ENCODE measurements at regions not wholly inside any gene's neighbourhood (a gene's known extent, or its start where the extent isn't known, plus 50 kb on each side); places are given as distances from the start of the nearest gene placed in this dataset.

- no peak for DNase-seq
- no peak overlapping the region for H3K27ac ChIP-seq
- no peaks in the 10 kb centered on the region for H3K9me3 ChIP-seq
- intact Hi-C loops (cut with DNase I; ENCODE audit: low total_unique reads): no loop called here
- no peak overlapping the region for H3K4me3 ChIP-seq
- no peaks in the 10 kb centered on the region for H3K36me3 ChIP-seq (ENCODE audit: low read depth, missing control alignments)
- H3K27me3 ChIP-seq: no peaks in the 10 kb centered on the region
- no peaks in the 10 kb centered on the region for H3K4me1 ChIP-seq
- TF ChIP-seq CTCF (IDR thresholded peaks at IDR 0.05): no peak
- TF ChIP-seq POLR2A (IDR thresholded peaks at IDR 0.05): no peak
Measured at GRCh38 chr6:103723438-103724322, 1136.0 kb downstream of the HACE1 start.

- no peaks in the 10 kb centered on the region for H3K36me3 ChIP-seq (ENCODE audit: low read depth, missing control alignments)
- no peak for DNase-seq
- H3K27me3 ChIP-seq: no peaks in the 10 kb centered on the region
- H3K9me3 ChIP-seq: no peaks in the 10 kb centered on the region
- 0 to 81% methylated on average over 1 of the region's 1 CpG for WGBS, 2 donors
- TF ChIP-seq POLR2A (IDR thresholded peaks at IDR 0.05) (no peak), CTCF (IDR thresholded peaks at IDR 0.05) (no peak)
- intact Hi-C loops (cut with DNase I; ENCODE audit: low total_unique reads): no loop called here
- H3K4me1 ChIP-seq: no peaks in the 10 kb centered on the region
- H3K4me3 ChIP-seq: no peak overlapping the region
- no peak overlapping the region for H3K27ac ChIP-seq
Measured at GRCh38 chr6:103722683-103723082, 1137.0 kb downstream of the HACE1 start.

- DNase-seq: no peak
- no peaks in the 10 kb centered on the region for H3K36me3 ChIP-seq (ENCODE audit: low read depth, missing control alignments)
- H3K27me3 ChIP-seq: no peaks in the 10 kb centered on the region
- no peaks in the 10 kb centered on the region for H3K4me1 ChIP-seq
- TF ChIP-seq POLR2A (IDR thresholded peaks at IDR 0.05): no peak
- no peak for TF ChIP-seq CTCF (IDR thresholded peaks at IDR 0.05)
- no peak overlapping the region for H3K27ac ChIP-seq
- H3K4me3 ChIP-seq: no peak overlapping the region
- H3K9me3 ChIP-seq: no peaks in the 10 kb centered on the region
- intact Hi-C loops (cut with DNase I; ENCODE audit: low total_unique reads): no loop called here
- 93 to 95% methylated on average over 2 of the region's 2 CpGs for WGBS, 2 donors
Measured at GRCh38 chr6:103721923-103722322, 1137.8 kb downstream of the HACE1 start.

GRCh38 chr6:103720393-103720792, 1139.3 kb downstream of the HACE1 start:
- H3K9me3 ChIP-seq: no peaks in the 10 kb centered on the region
- no peaks in the 10 kb centered on the region for H3K4me1 ChIP-seq
- no peak overlapping the region for H3K27ac ChIP-seq
- intact Hi-C loops (cut with DNase I; ENCODE audit: low total_unique reads): no loop called here
- DNase-seq: no peak
- no peaks in the 10 kb centered on the region for H3K27me3 ChIP-seq
- TF ChIP-seq CTCF (IDR thresholded peaks at IDR 0.05) (no peak), POLR2A (IDR thresholded peaks at IDR 0.05) (no peak)
- H3K36me3 ChIP-seq (ENCODE audit: low read depth, missing control alignments): no peaks in the 10 kb centered on the region
- no peak overlapping the region for H3K4me3 ChIP-seq

- TF ChIP-seq POLR2A (IDR thresholded peaks at IDR 0.05): no peak
- TF ChIP-seq CTCF (IDR thresholded peaks at IDR 0.05): no peak
- H3K9me3 ChIP-seq: no peaks in the 10 kb centered on the region
Measured at GRCh38 chr6:103719545-103719944, 1140.2 kb downstream of the HACE1 start.

More at GRCh38 chr6:103719545-103719944, 1140.2 kb downstream of the HACE1 start:
- Histone ChIP-seq H3K4me3 (no peak overlapping the region), H3K27me3 (no peaks in the 10 kb centered on the region), H3K4me1 (no peaks in the 10 kb centered on the region), H3K36me3 (ENCODE audit: low read depth, missing control alignments) (no peaks in the 10 kb centered on the region), H3K27ac (no peak overlapping the region)
- no peak for DNase-seq
- intact Hi-C loops (cut with DNase I; ENCODE audit: low total_unique reads): no loop called here

Measured in testis (tissue), 2 donors.